SJCRH30 (cell line): ENCODE measurements at regions not wholly inside any gene's neighbourhood (a gene's known extent, or its start where the extent isn't known, plus 50 kb on each side); places are given as distances from the start of the nearest gene placed in this dataset.

Source experiments
- DNase-seq, 2 experiments: peaks; one replicate each; pipeline ENCODE4 v3.0.0-alpha.2; 2015 to 2020
- H3K27ac ChIP-seq: fragments of 250-450 bp; sonication (Bioruptor Pico); 2 replicates; pipeline ENCODE4 v1.5.1; 2020; ENCODE audit warnings: mild to moderate bottlenecking, moderate library complexity
- H3K27me3 ChIP-seq: fragments of 250-450 bp; sonication (Bioruptor Pico); 2 replicates; pipeline ENCODE4 v1.5.1; 2020; ENCODE audit warnings: mild to moderate bottlenecking, moderate library complexity
- H3K36me3 ChIP-seq: fragments of 250-450 bp; sonication (Bioruptor Pico); 2 replicates; pipeline ENCODE4 v1.5.1; 2020; ENCODE audit warnings: mild to moderate bottlenecking, moderate library complexity
- H3K4me1 ChIP-seq: fragments of 250-450 bp; sonication (Bioruptor Pico); 2 replicates; pipeline ENCODE4 v1.5.1; 2020; ENCODE audit warnings: mild to moderate bottlenecking, moderate library complexity
- H3K4me3 ChIP-seq: fragments of 250-450 bp; sonication (Bioruptor Pico); 2 replicates; pipeline ENCODE4 v1.5.1; 2020; ENCODE audit warnings: mild to moderate bottlenecking, moderate library complexity
- H3K9me3 ChIP-seq: fragments of 250-450 bp; sonication (Bioruptor Pico); replicated peaks from 2 replicates; pipeline ENCODE4 v1.5.1; 2020; ENCODE audit warnings: mild to moderate bottlenecking, moderate library complexity

- Histone ChIP-seq H3K9me3 (no peaks in the 10 kb centered on the region), H3K27me3 (no peaks in the 10 kb centered on the region), H3K36me3 (no peaks in the 10 kb centered on the region), H3K27ac (no peak overlapping the region), H3K4me3 (no peak overlapping the region), H3K4me1 (no peaks in the 10 kb centered on the region)
- no peak for DNase-seq
Observed at GRCh38 chr2:122980671-122981070, 1044.4 kb upstream of the CNTNAP5 start.

GRCh38 chr2:122982936-122983335 lies 1042.2 kb upstream of the CNTNAP5 start:
- Histone ChIP-seq H3K4me1 (no peaks in the 10 kb centered on the region), H3K27ac (no peak overlapping the region), H3K36me3 (no peaks in the 10 kb centered on the region), H3K4me3 (no peak overlapping the region), H3K27me3 (no peaks in the 10 kb centered on the region), H3K9me3 (no peaks in the 10 kb centered on the region)
- DNase-seq, result no peak

DNA sequence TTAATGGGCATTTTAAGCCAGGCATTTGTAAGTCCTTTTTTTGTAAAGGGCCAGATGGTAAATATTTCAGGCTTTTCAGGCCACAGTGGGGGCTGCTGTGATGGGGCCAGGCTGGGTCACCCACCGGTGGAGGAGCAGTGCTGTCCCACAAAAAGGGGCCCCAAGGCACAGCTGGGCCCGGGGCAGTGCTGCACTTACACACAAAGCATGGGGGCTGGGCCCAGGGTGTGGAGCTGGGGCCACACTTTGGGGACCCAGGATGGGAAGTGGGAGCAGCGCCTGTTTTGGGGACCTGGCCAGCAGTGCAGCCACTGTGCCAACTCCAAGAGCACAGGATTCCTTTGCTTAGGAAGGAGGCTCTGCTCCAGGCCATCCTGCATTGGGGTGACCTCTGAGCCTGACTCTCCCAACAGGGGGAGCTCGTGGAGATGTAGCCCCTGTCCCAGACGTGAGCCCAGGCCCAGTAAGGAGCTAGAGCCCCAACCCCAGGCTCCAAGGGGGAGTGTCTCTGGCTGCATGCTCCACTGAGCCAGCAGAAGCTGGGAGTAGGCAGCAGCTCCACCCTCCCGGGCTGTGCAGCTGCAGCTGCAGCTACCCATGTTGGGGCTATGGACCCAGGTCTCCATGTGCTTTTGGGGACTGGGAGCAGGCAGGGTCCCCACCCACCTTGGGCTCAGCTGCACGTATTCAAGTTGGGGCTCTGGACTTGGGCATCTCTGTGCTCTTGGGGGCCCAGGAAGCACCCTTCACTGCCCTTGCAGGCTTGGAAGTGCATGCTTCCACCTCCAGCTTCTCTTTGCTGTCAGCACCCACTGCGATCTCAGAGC lies 1036.5 kb upstream of the CNTNAP5 start:
- Histone ChIP-seq H3K9me3 (no peaks in the 10 kb centered on the region), H3K27ac (no peak overlapping the region), H3K36me3 (no peaks in the 10 kb centered on the region), H3K4me1 (no peaks in the 10 kb centered on the region), H3K4me3 (no peak overlapping the region), H3K27me3 (no peaks in the 10 kb centered on the region)
- peak in 1 of 2 experiments; percentile 16 for DNase-seq

DNA sequence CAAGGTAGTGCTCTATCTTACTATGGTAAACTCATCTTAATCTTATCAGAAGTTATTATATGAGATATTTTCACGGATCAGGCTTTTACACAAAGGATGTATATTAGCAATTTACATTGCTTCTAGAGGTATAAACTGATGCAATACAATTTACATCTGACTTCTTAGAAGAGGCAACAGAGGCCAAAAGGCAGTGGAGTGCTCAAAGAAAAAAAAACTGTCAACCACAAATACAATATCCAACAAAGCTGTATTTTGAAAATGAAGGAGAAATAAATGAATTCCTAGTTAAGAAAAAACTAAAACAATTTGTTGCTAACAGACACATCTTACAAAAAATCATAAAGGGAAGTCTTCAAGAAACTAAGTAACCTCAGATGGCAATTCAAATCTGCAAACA lies 1031.5 kb upstream of the CNTNAP5 start:
- H3K4me3 ChIP-seq, result no peak overlapping the region
- H3K27ac ChIP-seq, result no peak overlapping the region
- no peak for DNase-seq
- H3K9me3 ChIP-seq, result no peaks in the 10 kb centered on the region
- no peaks in the 10 kb centered on the region for H3K27me3 ChIP-seq
- no peaks in the 10 kb centered on the region for H3K36me3 ChIP-seq
- H3K4me1 ChIP-seq, result no peaks in the 10 kb centered on the region

- H3K36me3 ChIP-seq, result no peaks in the 10 kb centered on the region
- no peaks in the 10 kb centered on the region for H3K27me3 ChIP-seq
- H3K4me1 ChIP-seq, result no peaks in the 10 kb centered on the region
- no peaks in the 10 kb centered on the region for H3K9me3 ChIP-seq
- no peak overlapping the region for H3K4me3 ChIP-seq
- H3K27ac ChIP-seq, result no peak overlapping the region
- DNase-seq, result no peak
Observed at GRCh38 chr2:122999258-122999657, 1025.8 kb upstream of the CNTNAP5 start.

DNA sequence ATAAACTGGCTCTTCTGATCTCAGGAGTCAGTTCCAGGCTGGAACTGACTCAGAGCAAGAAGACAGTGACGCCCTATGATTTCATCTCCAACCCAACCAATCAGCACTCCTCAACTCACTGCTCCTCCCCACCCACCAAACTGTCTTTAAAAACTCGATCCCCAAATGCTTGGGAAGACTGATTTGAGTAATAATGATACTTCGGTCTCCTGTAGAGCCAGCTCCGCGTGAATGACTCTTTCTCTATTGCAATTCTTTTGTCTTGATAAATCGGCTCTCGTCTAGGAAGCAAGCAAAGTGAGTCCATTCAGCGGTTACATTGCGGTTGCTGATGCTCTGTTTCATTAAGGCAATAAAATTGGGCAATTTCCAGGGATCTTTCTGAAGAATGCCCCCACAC lies 1025.3 kb upstream of the CNTNAP5 start:
- peak in 1 of 2 experiments; percentile 2 for DNase-seq
- no peaks in the 10 kb centered on the region for H3K4me1 ChIP-seq
- H3K9me3 ChIP-seq, result no peaks in the 10 kb centered on the region
- H3K4me3 ChIP-seq, result no peak overlapping the region
- no peaks in the 10 kb centered on the region for H3K36me3 ChIP-seq
- H3K27ac ChIP-seq, result no peak overlapping the region
- no peaks in the 10 kb centered on the region for H3K27me3 ChIP-seq

DNA sequence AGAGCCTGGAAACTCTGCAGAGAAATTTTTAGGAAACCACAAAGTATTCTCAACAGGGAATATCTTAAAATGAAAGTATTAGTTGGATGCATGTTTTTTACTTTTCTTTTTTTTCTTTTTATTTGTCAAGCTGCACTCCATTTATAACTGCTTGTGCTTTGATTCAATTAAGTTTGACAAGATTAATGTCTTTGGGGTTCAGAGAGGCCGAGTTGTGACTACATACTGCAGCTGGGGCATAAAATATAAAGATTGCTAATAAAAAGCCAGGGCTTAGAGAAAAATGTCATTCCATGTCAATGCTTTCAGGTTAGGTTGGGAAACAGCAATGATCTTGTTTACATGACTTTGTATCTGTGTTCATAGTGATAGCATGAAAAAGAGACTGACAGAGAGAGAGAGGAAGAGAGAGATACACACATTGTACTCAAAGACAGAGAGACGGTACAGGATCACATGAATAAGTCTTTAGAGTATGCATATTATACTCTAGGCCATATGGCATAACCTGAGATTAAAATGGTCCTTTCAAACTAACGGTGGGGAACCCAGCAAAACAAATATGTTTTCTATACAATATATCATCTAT lies 1022.3 kb upstream of the CNTNAP5 start:
- H3K4me3 ChIP-seq, result no peak overlapping the region
- no peaks in the 10 kb centered on the region for H3K27me3 ChIP-seq
- no peaks in the 10 kb centered on the region for H3K9me3 ChIP-seq
- H3K27ac ChIP-seq, result no peak overlapping the region
- DNase-seq, result no peak
- no peaks in the 10 kb centered on the region for H3K36me3 ChIP-seq
- H3K4me1 ChIP-seq, result no peaks in the 10 kb centered on the region

- no peaks in the 10 kb centered on the region for H3K36me3 ChIP-seq
- H3K4me3 ChIP-seq, result no peak overlapping the region
- H3K27ac ChIP-seq, result no peak overlapping the region
- H3K4me1 ChIP-seq, result 0 out of 2 replicates have a peak, but pooled peaks cover 2% of the 10 kb centered on the region
- no peaks in the 10 kb centered on the region for H3K27me3 ChIP-seq
- no peak for DNase-seq
- H3K9me3 ChIP-seq, result no peaks in the 10 kb centered on the region
Observed at GRCh38 chr2:123015186-123015585, 1009.9 kb upstream of the CNTNAP5 start.

- no peaks in the 10 kb centered on the region for H3K36me3 ChIP-seq
- DNase-seq, result no peak
Observed at GRCh38 chr2:123035541-123035940, 989.5 kb upstream of the CNTNAP5 start.

GRCh38 chr2:123036300-123036699 lies 988.8 kb upstream of the CNTNAP5 start:
- Histone ChIP-seq H3K36me3 (no peaks in the 10 kb centered on the region), H3K27me3 (0 out of 2 replicates have a peak, but pooled peaks cover 5% of the 10 kb centered on the region), H3K9me3 (no peaks in the 10 kb centered on the region), H3K27ac (no peak overlapping the region), H3K4me1 (no peaks in the 10 kb centered on the region), H3K4me3 (no peak overlapping the region)
- DNase-seq, result no peak

More at GRCh38 chr2:123035541-123035940, 989.5 kb upstream of the CNTNAP5 start:
- no peaks in the 10 kb centered on the region for H3K4me1 ChIP-seq
- no peak overlapping the region for H3K27ac ChIP-seq
- H3K27me3 ChIP-seq, result 0 out of 2 replicates have a peak, but pooled peaks cover 5% of the 10 kb centered on the region
- H3K4me3 ChIP-seq, result no peak overlapping the region
- H3K9me3 ChIP-seq, result no peaks in the 10 kb centered on the region

GRCh38 chr2:123040506-123040905 lies 984.6 kb upstream of the CNTNAP5 start:
- DNase-seq, result no peak
- Histone ChIP-seq H3K36me3 (no peaks in the 10 kb centered on the region), H3K4me3 (no peak overlapping the region), H3K9me3 (no peaks in the 10 kb centered on the region), H3K4me1 (no peaks in the 10 kb centered on the region), H3K27ac (no peak overlapping the region), H3K27me3 (0 out of 2 replicates have a peak, but pooled peaks cover 5% of the 10 kb centered on the region)

GRCh38 chr2:123043458-123043857 lies 981.6 kb upstream of the CNTNAP5 start:
- Histone ChIP-seq H3K4me1 (no peaks in the 10 kb centered on the region), H3K4me3 (no peak overlapping the region), H3K27ac (no peak overlapping the region), H3K36me3 (no peaks in the 10 kb centered on the region), H3K27me3 (no peaks in the 10 kb centered on the region), H3K9me3 (no peaks in the 10 kb centered on the region)
- DNase-seq, result no peak

DNA sequence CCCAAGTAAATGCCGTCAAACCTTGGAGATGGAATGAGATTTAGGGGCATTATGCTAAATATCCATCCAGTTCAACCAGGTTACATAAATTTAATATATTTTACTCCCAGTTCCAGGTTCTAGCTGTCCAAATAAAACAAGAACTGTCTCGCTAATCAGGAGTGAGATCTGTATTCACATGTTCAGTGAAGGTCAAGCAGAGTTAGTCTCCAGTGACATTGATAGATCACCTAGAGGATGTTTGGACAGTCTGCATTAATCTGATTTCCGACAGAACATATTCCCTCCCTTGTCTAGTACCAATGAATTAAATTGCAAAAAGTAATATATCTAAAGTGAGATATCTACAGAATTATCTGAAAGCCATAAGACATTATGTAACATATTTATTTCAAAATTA lies 979.4 kb upstream of the CNTNAP5 start:
- Histone ChIP-seq H3K4me3 (no peak overlapping the region), H3K27ac (no peak overlapping the region), H3K27me3 (no peaks in the 10 kb centered on the region), H3K36me3 (no peaks in the 10 kb centered on the region), H3K9me3 (no peaks in the 10 kb centered on the region), H3K4me1 (no peaks in the 10 kb centered on the region)
- DNase-seq, result no peak

GRCh38 chr2:123047186-123047585 lies 977.9 kb upstream of the CNTNAP5 start:
- H3K27ac ChIP-seq, result no peak overlapping the region
- no peaks in the 10 kb centered on the region for H3K9me3 ChIP-seq
- no peak overlapping the region for H3K4me3 ChIP-seq
- H3K4me1 ChIP-seq, result no peaks in the 10 kb centered on the region
- no peak for DNase-seq
- no peaks in the 10 kb centered on the region for H3K27me3 ChIP-seq
- H3K36me3 ChIP-seq, result no peaks in the 10 kb centered on the region

GRCh38 chr2:123051136-123051535 lies 974.0 kb upstream of the CNTNAP5 start:
- no peaks in the 10 kb centered on the region; the same call in 1 of the 2 replicates for H3K27me3 ChIP-seq
- DNase-seq, result no peak
- no peak overlapping the region for H3K27ac ChIP-seq
- H3K4me3 ChIP-seq, result no peak overlapping the region
- H3K4me1 ChIP-seq, result no peaks in the 10 kb centered on the region
- H3K36me3 ChIP-seq, result no peaks in the 10 kb centered on the region
- H3K9me3 ChIP-seq, result no peaks in the 10 kb centered on the region
